Endothelial cell of umbilical vein (primary cell): ENCODE measurements at regions not wholly inside any gene's neighbourhood (a gene's known extent, or its start where the extent isn't known, plus 50 kb on each side); places are given as distances from the start of the nearest gene placed in this dataset.

Experiments
- BruUV-seq: library from RNA; stranded (reverse); fragments of 400-500 nt; replicated peaks from 2 replicates; lab custom pipeline; 2021; lab: Mats Ljungman, UMichigan
- CTCF ChIA-PET: fragments of 300-600, 350-600 bp; sonication (Branson Sonifier 250); formaldehyde crosslinking; loops from one replicate; lab custom pipeline; 2021; ENCODE audit warnings: antibody characterized with exemption, inconsistent platforms; lab: Charles Lee
- POLR2A ChIA-PET: fragments of 300-600, 350-600 bp; sonication (Branson Sonifier 250); formaldehyde crosslinking; loops from one replicate; lab custom pipeline; 2021; ENCODE audit warnings: antibody characterized with exemption, inconsistent platforms; lab: Charles Lee
- DNase-seq: peaks from one replicate; pipeline ENCODE4 v3.0.0-alpha.2; 2011; ENCODE audit warnings: low read depth, low spot score
- FAIRE-seq: peaks from 2 replicates; lab custom pipeline; 2011; peaks lifted over from hg19 to GRCh38; lab: Jason Lieb, UNC
- H2AFZ ChIP-seq: 2 replicates; pipeline ENCODE4 v1.6.0; 2012; ENCODE audit warnings: low read depth, low read length, control low read depth, inconsistent platforms
- H3K27ac ChIP-seq: 2 replicates; pipeline ENCODE4 v1.5.1; 2011; ENCODE audit warnings: low read depth, mild to moderate bottlenecking, control low read depth, low read length, moderate library complexity; ENCODE audit not compliant: insufficient read depth
- H3K27me3 ChIP-seq, 2 experiments: 2 replicates each; pipeline versions ENCODE4 v1.6.0 to v1.6.1; 2011; ENCODE audit warnings: low read length in 2 of 2, mixed read lengths in 1 of 2; ENCODE audit not compliant: control insufficient read depth in 2 of 2, insufficient read depth in 2 of 2
- H3K36me3 ChIP-seq, 2 experiments: 2 replicates in 1 of 2; 3 replicates in 1 of 2; pipeline ENCODE4 v1.5.1; 2011; ENCODE audit warnings: low read length in 2 of 2, mild to moderate bottlenecking in 1 of 2, moderate library complexity in 1 of 2; ENCODE audit not compliant: control insufficient read depth in 2 of 2, insufficient read depth in 2 of 2; ENCODE audit errors: extremely low read depth in 1 of 2
- H3K4me1 ChIP-seq: 3 replicates; pipeline ENCODE4 v1.5.1; 2011; ENCODE audit warnings: mild to moderate bottlenecking, low read length; ENCODE audit not compliant: control insufficient read depth, insufficient read depth; ENCODE audit errors: extremely low read depth
- H3K4me2 ChIP-seq: 2 replicates; pipeline ENCODE4 v1.6.1; 2011; ENCODE audit warnings: low read length, control low read depth, mixed read lengths; ENCODE audit not compliant: insufficient read depth
- H3K4me3 ChIP-seq, 3 experiments: fragments of 200-600 bp in 1 of 3; sonication (generic), shearing (Covaris generic) in 1 of 3; replicated peaks in 1 of 3; 2 replicates each; pipeline ENCODE4 v1.5.1; 2011 to 2016; ENCODE audit warnings: control low read depth in 3 of 3, low read length in 3 of 3, mild to moderate bottlenecking in 2 of 3, inconsistent platforms in 1 of 3, low read depth in 1 of 3, moderate library complexity in 1 of 3; ENCODE audit not compliant: insufficient read depth in 1 of 3
- H3K79me2 ChIP-seq: 2 replicates; pipeline ENCODE4 v1.6.0; 2012; ENCODE audit warnings: low read length, inconsistent platforms; ENCODE audit not compliant: control insufficient read depth, insufficient read depth
- H3K9ac ChIP-seq: replicated peaks from 2 replicates; pipeline ENCODE3; 2011; ENCODE audit warnings: low read length, control low read depth; ENCODE audit not compliant: insufficient read depth; ENCODE audit errors: extremely low read depth
- H3K9me1 ChIP-seq: replicated peaks from 3 replicates; pipeline ENCODE4 v1.6.0; 2011; ENCODE audit warnings: mild to moderate bottlenecking, low read length; ENCODE audit not compliant: control insufficient read depth, insufficient read depth; ENCODE audit errors: extremely low read depth
- H3K9me3 ChIP-seq: replicated peaks from 2 replicates; pipeline ENCODE4 v1.5.1; 2012; ENCODE audit warnings: low read length, inconsistent platforms; ENCODE audit not compliant: control insufficient read depth, insufficient read depth
- H4K20me1 ChIP-seq: replicated peaks from 2 replicates; pipeline ENCODE3; 2011; ENCODE audit warnings: mild to moderate bottlenecking, low read length; ENCODE audit not compliant: control insufficient read depth, insufficient read depth; ENCODE audit errors: extremely low read depth
- FOS ChIP-seq: IDR thresholded peaks from 2 replicates; pipeline ENCODE4 v1.6.1; 2011; ENCODE audit warnings: mild to moderate bottlenecking, low read length, moderate library complexity, borderline replicate concordance; ENCODE audit not compliant: insufficient read depth
- GATA2 ChIP-seq: IDR thresholded peaks from 2 replicates; pipeline ENCODE4 v1.7.0; 2011; ENCODE audit warnings: low read depth, mild to moderate bottlenecking, moderate library complexity, mixed read lengths, low read length; ENCODE audit not compliant: insufficient read length, insufficient read depth
- JUN ChIP-seq: IDR thresholded peaks from 2 replicates; pipeline ENCODE4 v1.6.1; 2011; ENCODE audit warnings: borderline replicate concordance, low read depth; ENCODE audit not compliant: insufficient read length, insufficient read depth
- MYC ChIP-seq: IDR thresholded peaks from one replicate; pipeline ENCODE4 v1.6.1; 2011; ENCODE audit warnings: mild to moderate bottlenecking, low read depth, low read length
- POLR2A ChIP-seq: IDR thresholded peaks from 2 replicates; pipeline ENCODE4 v1.6.1; 2012; ENCODE audit warnings: low read depth, mild to moderate bottlenecking, control low read depth, low read length
- POLR2AphosphoS5 ChIP-seq: IDR thresholded peaks from 2 replicates; pipeline ENCODE4 v1.6.1; 2012; ENCODE audit warnings: low read depth, mild to moderate bottlenecking, control low read depth, low read length, moderate library complexity; ENCODE audit not compliant: insufficient read depth
- dilution Hi-C: fragments of 300-500 bp; cut with MboI; formaldehyde crosslinking; loops from one replicate; pipeline ENCODE4 v1.15.0; 2019; ENCODE audit warnings: low sequenced_read_pairs; ENCODE audit not compliant: extremely low pct_ligation_motif_present
- intact Hi-C: fragments of 100-400 bp; cut with micrococcal nuclease; formaldehyde crosslinking; loops from one replicate; pipeline ENCODE4 v1.10.0; 2022
- TF ChIP-seq, protein P1 (sequence below), 2 donors: IDR thresholded peaks; 1 replicate in 1 of 2; 2 replicates in 1 of 2; pipeline ENCODE4 v1.5.1; 2011; ENCODE audit warnings: low read length in 2 of 2, mild to moderate bottlenecking in 2 of 2, moderate library complexity in 2 of 2, control low read depth in 1 of 2, inconsistent platforms in 1 of 2, low read depth in 1 of 2; ENCODE audit not compliant: insufficient read depth in 1 of 2; ENCODE audit errors: extremely low read depth in 1 of 2
- TF ChIP-seq, protein P2 (sequence below): IDR thresholded peaks from 2 replicates; pipeline ENCODE4 v1.6.1; 2011; ENCODE audit not compliant: insufficient read depth, insufficient read length

DNA sequence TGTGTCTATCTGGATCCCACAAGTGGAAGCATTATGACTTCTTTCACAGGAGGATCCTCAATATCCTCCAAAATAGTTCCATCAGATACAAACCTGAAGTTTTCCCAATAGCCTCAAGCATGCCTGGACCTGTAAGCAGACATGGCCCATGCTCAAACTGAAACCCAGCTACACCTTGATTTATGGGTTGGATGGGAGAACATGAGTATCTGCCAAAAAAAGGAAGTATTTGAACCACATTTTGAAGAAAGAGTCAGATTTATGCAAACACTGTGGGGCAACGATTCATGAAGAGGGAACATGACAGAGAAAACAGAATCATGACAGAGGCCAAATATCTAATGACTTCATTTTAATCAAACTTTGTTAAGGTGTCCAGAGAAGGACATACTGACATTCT is 351.0 kb upstream of the NFIA start:
- POLR2A ChIA-PET = no interaction called here
- H3K9me1 ChIP-seq = no peaks in the 10 kb centered on the region
- intact Hi-C loops (no loop called here), dilution Hi-C loops (no loop called here)
- no peak overlapping the region for H3K4me2 ChIP-seq
- no peaks in the 10 kb centered on the region for H3K4me1 ChIP-seq
- no TSS peak for BruUV-seq
- CTCF ChIA-PET = no interaction called here
- H3K9ac ChIP-seq = no peak overlapping the region
- H3K36me3 ChIP-seq = no peaks in the 10 kb centered on the region
- H3K79me2 ChIP-seq = no peaks in the 10 kb centered on the region
- TF ChIP-seq FOS (no peak), MYC (no peak), POLR2A (no peak), POLR2AphosphoS5 (no peak), GATA2 (no peak), JUN (no peak)
- TF ChIP-seq, protein P1, sequence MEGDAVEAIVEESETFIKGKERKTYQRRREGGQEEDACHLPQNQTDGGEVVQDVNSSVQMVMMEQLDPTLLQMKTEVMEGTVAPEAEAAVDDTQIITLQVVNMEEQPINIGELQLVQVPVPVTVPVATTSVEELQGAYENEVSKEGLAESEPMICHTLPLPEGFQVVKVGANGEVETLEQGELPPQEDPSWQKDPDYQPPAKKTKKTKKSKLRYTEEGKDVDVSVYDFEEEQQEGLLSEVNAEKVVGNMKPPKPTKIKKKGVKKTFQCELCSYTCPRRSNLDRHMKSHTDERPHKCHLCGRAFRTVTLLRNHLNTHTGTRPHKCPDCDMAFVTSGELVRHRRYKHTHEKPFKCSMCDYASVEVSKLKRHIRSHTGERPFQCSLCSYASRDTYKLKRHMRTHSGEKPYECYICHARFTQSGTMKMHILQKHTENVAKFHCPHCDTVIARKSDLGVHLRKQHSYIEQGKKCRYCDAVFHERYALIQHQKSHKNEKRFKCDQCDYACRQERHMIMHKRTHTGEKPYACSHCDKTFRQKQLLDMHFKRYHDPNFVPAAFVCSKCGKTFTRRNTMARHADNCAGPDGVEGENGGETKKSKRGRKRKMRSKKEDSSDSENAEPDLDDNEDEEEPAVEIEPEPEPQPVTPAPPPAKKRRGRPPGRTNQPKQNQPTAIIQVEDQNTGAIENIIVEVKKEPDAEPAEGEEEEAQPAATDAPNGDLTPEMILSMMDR (IDR thresholded peaks at IDR 0.05; ENCODE audit: extremely low read depth in 1 of 2, insufficient read depth in 1 of 2, low read depth in 1 of 2, low read length in 2 of 2) = no peak
- FAIRE-seq (no peak), DNase-seq (no peak)
- no peaks in the 10 kb centered on the region for H4K20me1 ChIP-seq
- no peaks in the 10 kb centered on the region for H3K9me3 ChIP-seq
- no peak overlapping the region for H3K27ac ChIP-seq
- H3K27me3 ChIP-seq = no peaks in the 10 kb centered on the region
- no peak overlapping the region for H2AFZ ChIP-seq
- H3K4me3 ChIP-seq = no peak overlapping the region

DNA sequence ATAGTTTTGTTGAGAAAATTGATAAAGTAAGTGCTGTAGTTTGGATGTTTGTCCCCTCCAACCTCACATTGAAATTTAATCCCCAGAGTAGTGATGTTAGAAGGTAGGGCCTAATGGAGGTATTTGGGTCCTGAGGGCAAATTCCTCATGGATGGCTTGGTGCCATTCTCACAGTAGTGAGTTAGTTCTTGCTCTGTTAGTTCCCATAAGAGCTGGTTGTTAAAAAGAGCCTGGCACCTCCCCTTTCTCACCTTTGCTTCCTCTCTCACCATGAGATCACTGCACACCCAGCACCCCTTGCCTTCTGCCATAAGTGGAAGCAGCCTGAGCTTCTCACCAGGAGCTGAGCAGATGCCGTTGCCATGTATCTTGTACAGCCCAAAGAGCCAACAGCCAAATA is 354.8 kb upstream of the NFIA start:
- CTCF ChIA-PET = no interaction called here
- Histone ChIP-seq H3K4me2 (no peak overlapping the region), H2AFZ (no peak overlapping the region), H3K36me3 (no peaks in the 10 kb centered on the region), H3K9me3 (no peaks in the 10 kb centered on the region), H3K27me3 (no peaks in the 10 kb centered on the region), H3K9ac (no peak overlapping the region), H3K27ac (no peak overlapping the region), H4K20me1 (no peaks in the 10 kb centered on the region), H3K4me1 (no peaks in the 10 kb centered on the region), H3K4me3 (no peak overlapping the region), H3K79me2 (no peaks in the 10 kb centered on the region), H3K9me1 (no peaks in the 10 kb centered on the region)
- no peak for DNase-seq
- dilution Hi-C loops = no loop called here
- intact Hi-C loops = loop anchor here (2.0 kb wide), 1 partner anchor 59 kb away; no protein-coding TSS in a partner anchor
- no peak for TF ChIP-seq FOS
- TF ChIP-seq, protein P1 (IDR thresholded peaks at IDR 0.05; ENCODE audit: extremely low read depth in 1 of 2, insufficient read depth in 1 of 2, low read depth in 1 of 2, low read length in 2 of 2) = no peak
- no peak for TF ChIP-seq POLR2AphosphoS5
- TF ChIP-seq GATA2 = no peak
- TF ChIP-seq MYC = no peak
- TF ChIP-seq, protein P2, sequence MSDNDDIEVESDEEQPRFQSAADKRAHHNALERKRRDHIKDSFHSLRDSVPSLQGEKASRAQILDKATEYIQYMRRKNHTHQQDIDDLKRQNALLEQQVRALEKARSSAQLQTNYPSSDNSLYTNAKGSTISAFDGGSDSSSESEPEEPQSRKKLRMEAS = no peak
- POLR2A ChIA-PET = no interaction called here
- no peak for FAIRE-seq
- BruUV-seq = no TSS peak
